HCT116 (cell line): ENCODE measurements at regions not wholly inside any gene's neighbourhood (a gene's known extent, or its start where the extent isn't known, plus 50 kb on each side); places are given as distances from the start of the nearest gene placed in this dataset.

ENCODE experiments used
- ATAC-seq: fragments of 200-7000 bp; cut with Tn5 transposase; 2 replicates; pipeline ENCODE4 v1.9.1; 2020; ENCODE audit warnings: mild to moderate bottlenecking, moderate library complexity
- BruUV-seq: library from RNA; stranded (reverse); fragments of 400-500 nt; replicated peaks from 2 replicates; lab custom pipeline; 2021; lab: Mats Ljungman, UMichigan
- CTCF ChIA-PET: fragments of 300-600 bp; sonication (Branson Sonifier 250); formaldehyde crosslinking; loops from one replicate; lab custom pipeline; 2021; ENCODE audit warnings: antibody characterized with exemption; lab: Charles Lee
- POLR2A ChIA-PET: fragments of 300-600, 350-600 bp; sonication (Branson Sonifier 250); formaldehyde crosslinking; loops from one replicate; lab custom pipeline; 2021; ENCODE audit warnings: antibody characterized with exemption; lab: Charles Lee
- RAD21 ChIA-PET, 2 experiments: fragments of 300-600 bp; sonication (Branson Sonifier 250); formaldehyde crosslinking; loops; one replicate each; lab custom pipeline; 2023; ENCODE audit warnings: low total read pairs in 2 of 2; ENCODE audit not compliant: uncharacterized antibody in 2 of 2, unreplicated experiment in 2 of 2, low non-redundant PET in 1 of 2; lab: Charles Lee
- DNase-seq: peaks from one replicate; pipeline ENCODE4 v3.0.0-alpha.2; 2010; ENCODE audit warnings: low read depth, low spot score
- H2AFZ ChIP-seq: fragments of 200-600 bp; shearing (Covaris generic), sonication (generic); 2 replicates; pipeline ENCODE4 v1.6.1; 2017; ENCODE audit warnings: low read depth, mixed run types, mixed read lengths, antibody characterized with exemption, low read length; ENCODE audit not compliant: poor library complexity, severe bottlenecking
- H3K27ac ChIP-seq: 2 replicates; pipeline ENCODE4 v1.5.1; 2012; ENCODE audit warnings: low read depth, low read length
- H3K27me3 ChIP-seq: fragments of 200-600 bp; sonication (generic); 2 replicates; pipeline ENCODE4 v1.6.1; 2016; ENCODE audit warnings: mixed run types, low read length, mixed read lengths; ENCODE audit not compliant: insufficient read depth
- H3K36me3 ChIP-seq, 2 experiments: fragments of 200-500 bp in 1 of 2; fragments of 200-600 bp in 1 of 2; sonication (Bioruptor generic) in 1 of 2; sonication (generic) in 1 of 2; 2 replicates each; pipeline versions ENCODE4 v1.5.1 to v1.6.1; 2014 to 2016; ENCODE audit warnings: low read length in 2 of 2, inconsistent platforms in 1 of 2, mixed read lengths in 1 of 2, mixed run types in 1 of 2; ENCODE audit not compliant: insufficient read depth in 2 of 2, control insufficient read depth in 1 of 2
- H3K4me1 ChIP-seq, 2 experiments: fragments of 200-600 bp in 1 of 2; sonication (generic) in 1 of 2; 2 replicates each; pipeline versions ENCODE4 v1.5.1 to v1.6.1; 2012 to 2017; ENCODE audit warnings: low read length in 2 of 2, inconsistent platforms in 1 of 2, mild to moderate bottlenecking in 1 of 2, mixed read lengths in 1 of 2, mixed run types in 1 of 2, moderate library complexity in 1 of 2; ENCODE audit not compliant: insufficient read depth in 2 of 2, control insufficient read depth in 1 of 2
- H3K4me2 ChIP-seq: fragments of 200-600 bp; sonication (generic); 2 replicates; pipeline ENCODE4 v1.6.1; 2017; ENCODE audit warnings: mixed run types, low read length, mixed read lengths
- H3K4me3 ChIP-seq, 2 experiments: fragments of 200-600 bp in 1 of 2; sonication (generic) in 1 of 2; replicated peaks in 1 of 2; 2 replicates each; pipeline ENCODE4 v1.5.1; 2011 to 2016; ENCODE audit warnings: low read length in 2 of 2, control low read depth in 1 of 2, low read depth in 1 of 2, mild to moderate bottlenecking in 1 of 2, mixed read lengths in 1 of 2, mixed run types in 1 of 2
- H3K79me2 ChIP-seq: fragments of 200-600 bp; sonication (generic); 2 replicates; pipeline ENCODE4 v1.6.1; 2017; ENCODE audit warnings: mild to moderate bottlenecking, mixed run types, low read length, moderate library complexity, mixed read lengths; ENCODE audit not compliant: insufficient read depth
- H3K9ac ChIP-seq: fragments of 200-600 bp; sonication (generic); 2 replicates; pipeline ENCODE4 v1.6.1; 2016; ENCODE audit warnings: low read length, mixed read lengths
- H3K9me2 ChIP-seq: fragments of 200-600 bp; sonication (generic), shearing (Covaris generic); 2 replicates; pipeline ENCODE4 v1.6.1; 2017; ENCODE audit warnings: mixed run types, mild to moderate bottlenecking, moderate library complexity; ENCODE audit not compliant: insufficient read depth
- H3K9me3 ChIP-seq, 2 experiments: fragments of 200-500 bp in 1 of 2; fragments of 200-600 bp in 1 of 2; sonication (Bioruptor generic) in 1 of 2; sonication (generic) in 1 of 2; 2 replicates each; pipeline ENCODE4 v1.6.1; 2014 to 2017; ENCODE audit warnings: low read length in 2 of 2, mixed read lengths in 2 of 2, inconsistent platforms in 1 of 2, low read depth in 1 of 2, mild to moderate bottlenecking in 1 of 2, mixed run types in 1 of 2, moderate library complexity in 1 of 2; ENCODE audit not compliant: control insufficient read depth in 1 of 2, insufficient read depth in 1 of 2
- H4K20me1 ChIP-seq: fragments of 200-600 bp; sonication (generic), shearing (Covaris generic); 2 replicates; pipeline ENCODE4 v1.6.1; 2017; ENCODE audit warnings: mixed run types, mild to moderate bottlenecking, moderate library complexity; ENCODE audit not compliant: insufficient read depth
- ATF3 ChIP-seq: IDR thresholded peaks from 2 replicates; pipeline ENCODE4 v1.6.1; 2012
- CBX3 ChIP-seq: IDR thresholded peaks from 2 replicates; pipeline ENCODE4 v1.6.1; 2012; ENCODE audit warnings: low read depth
- CEBPB ChIP-seq: IDR thresholded peaks from 2 replicates; pipeline ENCODE4 v1.6.1; 2012; ENCODE audit warnings: low read depth
- EZH2 ChIP-seq: fragments of 200-600 bp; sonication (generic); IDR thresholded peaks from 2 replicates; pipeline ENCODE4 v1.6.1; 2017; ENCODE audit warnings: antibody characterized with exemption, mixed run types
- JUND ChIP-seq: IDR thresholded peaks from 2 replicates; pipeline ENCODE4 v1.6.1; 2012
- MAX ChIP-seq: IDR thresholded peaks from 2 replicates; pipeline ENCODE4 v1.6.1; 2012
- SIN3A ChIP-seq: IDR thresholded peaks from 2 replicates; pipeline ENCODE4 v1.6.1; 2012; ENCODE audit warnings: low read depth
- SRF ChIP-seq: IDR thresholded peaks from 2 replicates; pipeline ENCODE4 v1.6.1; 2012; ENCODE audit warnings: low read depth
- TCF7L2 ChIP-seq: IDR thresholded peaks from 2 replicates; pipeline ENCODE4 v1.7.0; 2011; ENCODE audit warnings: borderline replicate concordance, inconsistent platforms; ENCODE audit not compliant: insufficient read depth, insufficient read length; ENCODE audit errors: extremely low read depth
- YY1 ChIP-seq: IDR thresholded peaks from 2 replicates; pipeline ENCODE4 v1.6.1; 2011; ENCODE audit warnings: low read length, low read depth, moderate library complexity, mild to moderate bottlenecking; ENCODE audit not compliant: insufficient replicate concordance; ENCODE audit errors: extremely low read depth
- intact Hi-C: fragments of 100-400 bp; cut with micrococcal nuclease; formaldehyde crosslinking; loops from 2 replicates; pipeline ENCODE4 v1.10.0; 2022

GRCh38 chr13:27679896-27680295, 58.2 kb downstream of the POLR1D start:
- BruUV-seq: no TSS peak
- DNase-seq: no peak
- Histone ChIP-seq H3K27ac (no peak overlapping the region), H3K9ac (no peak overlapping the region), H3K9me2 (no peaks in the 10 kb centered on the region), H3K9me3 (no peaks in the 10 kb centered on the region), H3K4me2 (no peak overlapping the region), H3K79me2 (no peaks in the 10 kb centered on the region), H2AFZ (no peak overlapping the region), H3K4me3 (no peak overlapping the region), H3K27me3 (0 out of 2 replicates have a peak, but pooled peaks cover 2% of the 10 kb centered on the region), H3K36me3 (no peaks in the 10 kb centered on the region), H4K20me1 (no peaks in the 10 kb centered on the region), H3K4me1 (no peaks in the 10 kb centered on the region)
- ATAC-seq: no peak
- ChIA-PET CTCF (no interaction called here), RAD21 (no interaction called here), POLR2A (no interaction called here)
- TF ChIP-seq SIN3A (no peak), CBX3 (no peak), YY1 (no peak), TCF7L2 (no peak), CEBPB (no peak), JUND (no peak), MAX (no peak), EZH2 (no peak)
- intact Hi-C loops: no loop called here

GRCh38 chr13:27680465-27680864, 58.8 kb downstream of the POLR1D start:
- Histone ChIP-seq H3K9ac (no peak overlapping the region), H3K4me3 (no peak overlapping the region), H3K9me2 (no peaks in the 10 kb centered on the region), H3K27ac (no peak overlapping the region), H3K9me3 (no peaks in the 10 kb centered on the region), H4K20me1 (no peaks in the 10 kb centered on the region), H3K4me2 (no peak overlapping the region), H3K4me1 (no peaks in the 10 kb centered on the region), H2AFZ (no peak overlapping the region), H3K79me2 (no peaks in the 10 kb centered on the region), H3K36me3 (no peaks in the 10 kb centered on the region), H3K27me3 (0 out of 2 replicates have a peak, but pooled peaks cover 2% of the 10 kb centered on the region)
- BruUV-seq: no TSS peak
- DNase-seq: no peak
- TF ChIP-seq CBX3 (no peak), SRF (no peak), ATF3 (no peak)
- ChIA-PET POLR2A (no interaction called here), RAD21 (no interaction called here), CTCF (no interaction called here)
- intact Hi-C loops: no loop called here
- no peak for ATAC-seq
